ENCODE measurements at regions not wholly inside any gene's neighbourhood (a gene's known extent, or its start where the extent isn't known, plus 50 kb on each side); places are given as distances from the start of the nearest gene placed in this dataset.
A peak's percentile ranks its signal among the peaks of the same experiment; 100 is the strongest.

DNA sequence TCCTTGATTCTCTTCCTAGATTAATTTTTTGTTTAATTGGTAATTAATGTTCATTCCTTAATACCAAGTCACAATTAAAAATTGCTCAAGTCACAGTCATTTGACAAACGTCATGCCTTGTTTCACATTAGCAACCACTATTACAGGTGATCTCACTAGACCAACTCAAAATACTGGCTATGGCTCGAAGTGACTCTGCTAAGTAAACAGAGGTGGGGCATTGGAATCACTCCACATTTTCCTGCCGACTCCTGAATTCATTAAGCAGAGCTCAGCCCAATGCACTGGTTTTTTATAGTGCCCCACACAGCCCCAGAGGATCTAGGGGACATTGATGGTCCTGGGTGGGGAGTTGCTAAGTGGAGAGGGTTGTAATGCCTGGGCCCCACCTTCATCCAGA, 201.2 kb upstream of the NSMCE3 start:
- DNase-seq: no peak
- peak in 1 of 2 donors; percentile 34 for ATAC-seq
- intact Hi-C loops (cut with DNase I): loop anchor here in 1 of 2 donors (10.0 kb wide), 1 partner anchor 94 kb away; no protein-coding TSS in a partner anchor

DNA sequence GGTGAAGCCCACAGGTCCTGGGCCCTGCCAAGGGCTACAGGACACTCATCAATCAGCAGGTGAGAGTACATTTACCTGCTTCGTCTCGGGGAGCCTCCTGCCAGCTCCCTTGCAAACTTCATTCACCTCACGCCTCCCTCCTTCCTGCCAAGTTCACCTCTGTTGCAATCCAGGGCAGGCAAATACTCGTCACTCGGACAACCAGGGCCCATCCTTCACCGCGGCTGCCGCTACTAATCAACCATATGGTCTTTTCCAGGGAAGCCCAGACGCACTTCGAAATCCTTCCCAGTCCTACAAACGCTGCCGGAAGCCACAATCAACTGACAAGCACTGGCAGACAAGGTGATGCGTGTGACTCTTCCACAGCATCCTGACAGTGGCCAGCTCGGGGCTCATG, 200.7 kb upstream of the NSMCE3 start:
- intact Hi-C loops (cut with DNase I): loop anchor here in 1 of 2 donors (10.0 kb wide), 1 partner anchor 94 kb away; no protein-coding TSS in a partner anchor
- DNase-seq (no peak), ATAC-seq (peak; percentile 34 to 84)

DNA sequence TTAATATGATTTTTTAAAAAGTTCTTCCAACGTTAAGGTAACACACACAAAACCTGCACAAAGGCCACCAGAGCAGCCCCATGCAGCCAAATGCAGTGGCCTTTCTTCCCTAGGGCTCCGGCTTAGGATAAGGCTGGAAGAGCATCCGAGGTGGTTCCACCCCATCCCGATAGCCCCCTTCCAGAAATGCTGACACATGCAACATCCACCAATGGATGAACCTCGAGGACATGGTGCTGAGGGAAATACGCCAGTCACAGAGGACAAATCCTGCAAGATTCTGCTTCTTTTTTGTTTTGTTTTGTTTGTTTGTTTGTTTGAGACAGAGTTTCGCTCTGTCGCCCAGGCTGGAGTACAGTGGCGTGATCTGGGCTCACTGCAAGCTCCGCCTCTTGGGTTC, 199.3 kb upstream of the NSMCE3 start:
- no peak for DNase-seq
- intact Hi-C loops (cut with DNase I): no loop called here
- ATAC-seq: no peak

DNA sequence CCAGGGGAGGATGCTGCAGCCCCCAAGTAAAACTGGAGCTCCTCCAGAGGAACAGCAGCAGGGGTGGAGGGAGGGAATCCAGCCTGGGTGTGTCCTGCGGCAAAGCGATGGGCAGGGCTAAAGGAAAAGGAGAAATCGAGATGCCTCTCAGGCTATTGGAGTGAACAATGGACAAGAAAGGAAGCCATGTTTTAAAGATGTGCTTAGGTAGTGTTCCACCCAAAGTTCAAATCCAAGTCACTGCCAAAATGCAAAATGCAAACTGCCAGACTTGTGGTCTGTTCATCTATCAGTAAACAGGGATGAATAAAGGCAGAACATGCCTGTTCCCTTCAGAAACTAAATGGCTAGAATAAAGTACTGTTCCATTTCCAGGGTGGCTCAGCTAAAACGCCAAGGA, 197.5 kb upstream of the NSMCE3 start:
- ATAC-seq (no peak), DNase-seq (no peak)
- intact Hi-C loops (cut with DNase I): no loop called here

DNA sequence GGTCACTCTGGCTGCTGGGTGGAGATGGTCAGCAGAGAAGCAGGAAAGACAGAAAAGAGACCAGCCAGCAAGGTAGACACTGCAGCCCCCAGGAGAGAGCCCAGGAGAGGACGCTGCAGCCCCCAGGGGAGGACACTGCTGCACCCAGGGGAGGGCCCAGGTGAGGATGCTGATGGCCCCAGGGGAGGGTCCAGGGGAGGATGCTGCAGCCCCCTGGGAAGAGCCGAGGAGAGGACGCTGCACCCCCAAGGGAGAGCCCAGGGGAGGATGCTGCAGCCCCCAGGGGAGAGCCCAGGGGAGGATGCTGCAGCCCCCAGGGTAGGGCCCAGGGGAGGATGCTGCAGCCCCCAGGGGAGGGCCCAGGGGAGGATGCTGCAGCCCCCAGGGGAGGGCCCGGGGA, 196.7 kb upstream of the NSMCE3 start:
- intact Hi-C loops (cut with DNase I): no loop called here
- DNase-seq (no peak), ATAC-seq (no peak)

DNA sequence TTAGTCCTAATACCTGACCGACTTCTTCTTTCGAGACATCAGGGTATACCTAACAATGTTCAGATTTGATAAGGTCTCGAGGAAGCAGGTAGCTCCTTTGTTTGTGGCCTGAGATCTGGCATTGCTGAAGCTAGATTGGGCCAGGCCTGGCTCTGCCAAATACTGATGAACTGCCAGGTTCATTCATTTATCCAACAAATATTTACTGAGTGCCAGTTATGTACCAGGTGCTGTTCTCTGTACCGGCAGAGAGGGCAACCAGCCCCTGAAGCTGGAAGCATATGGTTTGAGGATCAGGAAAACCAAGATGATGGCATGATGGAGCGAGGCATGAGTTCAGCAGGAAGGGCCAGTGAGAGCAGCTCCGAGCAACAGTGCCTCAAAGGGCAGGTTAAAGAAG, 196.2 kb upstream of the NSMCE3 start:
- DNase-seq (no peak), ATAC-seq (no peak)
- intact Hi-C loops (cut with DNase I): no loop called here

DNA sequence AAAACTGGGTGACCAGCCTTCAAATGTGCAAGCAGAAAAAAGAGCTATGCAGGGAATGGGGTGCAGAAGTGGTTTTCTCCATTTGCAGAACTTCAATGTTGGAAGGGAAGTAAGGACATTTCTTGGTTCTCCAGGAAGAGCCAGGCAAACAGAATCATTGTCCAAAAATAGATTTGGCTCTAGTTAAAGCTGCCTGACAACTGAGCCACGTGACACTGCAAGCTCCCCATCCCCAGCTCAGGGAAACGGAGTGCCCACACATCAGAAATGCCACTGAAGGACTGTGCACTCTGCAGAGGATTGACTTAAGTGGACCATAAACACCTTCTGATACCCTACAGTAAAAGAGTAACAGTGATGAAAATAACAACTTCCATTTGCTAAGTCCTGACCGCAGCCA, 195.6 kb upstream of the NSMCE3 start:
- DNase-seq: no peak
- ATAC-seq: peak; percentile 73 to 88
- intact Hi-C loops (cut with DNase I): no loop called here

DNA sequence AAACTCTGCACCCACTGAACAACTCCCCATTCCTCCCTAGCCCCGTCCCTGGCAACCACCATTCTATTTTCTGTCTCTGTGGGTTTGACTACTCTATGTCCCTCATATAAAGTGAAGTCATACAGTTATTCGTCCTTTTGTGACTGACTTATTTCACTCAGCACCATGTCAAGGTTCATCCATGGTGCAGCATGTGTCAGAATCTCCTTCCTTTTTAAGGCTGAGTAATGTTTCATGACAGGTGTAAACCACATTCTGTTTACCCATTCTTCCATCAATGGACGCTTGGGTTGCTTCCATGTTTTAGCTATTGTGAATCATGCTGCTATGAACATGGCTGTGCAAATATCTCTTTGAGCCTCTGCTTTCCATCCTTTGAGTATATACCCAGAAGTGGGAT, 192.3 kb upstream of the NSMCE3 start:
- no peak for ATAC-seq
- DNase-seq: no peak
- intact Hi-C loops (cut with DNase I): no loop called here

DNA sequence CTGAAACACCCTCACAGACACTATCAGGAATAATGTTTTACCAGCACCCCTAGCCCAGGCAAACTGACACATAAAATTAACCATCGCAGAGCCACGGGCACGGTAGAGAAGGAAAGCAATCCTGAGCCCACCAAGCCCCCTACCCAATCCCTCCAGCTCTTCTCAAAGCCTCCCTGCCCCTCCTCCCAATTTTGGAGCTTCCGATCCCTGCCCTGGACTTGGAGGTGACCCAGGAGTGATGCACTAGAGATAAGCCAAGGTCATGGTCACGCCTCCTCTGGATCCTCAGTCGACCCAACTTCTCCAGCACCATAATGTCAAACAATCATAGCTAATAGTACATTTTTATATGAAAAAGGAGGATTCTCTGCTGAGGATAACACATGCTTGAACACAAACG, 188.7 kb upstream of the NSMCE3 start:
- intact Hi-C loops (cut with DNase I): no loop called here
- no peak for DNase-seq
- ATAC-seq: peak in 1 of 2 donors; percentile 10

DNA sequence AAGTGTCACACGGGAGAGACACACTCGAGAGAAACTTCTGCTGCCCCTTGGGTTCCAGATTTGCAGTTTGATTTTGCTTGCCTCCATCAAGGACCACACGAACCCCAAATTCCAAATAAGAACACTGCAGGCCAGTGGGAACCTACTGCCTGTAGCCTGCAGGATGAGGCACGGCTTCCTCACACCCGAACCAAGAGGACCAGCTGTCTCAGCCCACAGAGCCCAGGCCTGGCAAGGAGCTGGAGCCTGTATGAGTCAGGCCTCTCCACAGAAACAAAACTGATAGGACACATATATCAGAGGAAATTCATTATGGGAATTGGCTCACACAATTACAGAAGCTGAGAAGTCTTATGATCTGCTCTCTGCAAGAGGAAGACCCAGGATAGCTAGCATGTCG, 188.1 kb upstream of the NSMCE3 start:
- ATAC-seq (peak in 1 of 2 donors; percentile 91), DNase-seq (no peak)
- intact Hi-C loops (cut with DNase I): no loop called here

DNA sequence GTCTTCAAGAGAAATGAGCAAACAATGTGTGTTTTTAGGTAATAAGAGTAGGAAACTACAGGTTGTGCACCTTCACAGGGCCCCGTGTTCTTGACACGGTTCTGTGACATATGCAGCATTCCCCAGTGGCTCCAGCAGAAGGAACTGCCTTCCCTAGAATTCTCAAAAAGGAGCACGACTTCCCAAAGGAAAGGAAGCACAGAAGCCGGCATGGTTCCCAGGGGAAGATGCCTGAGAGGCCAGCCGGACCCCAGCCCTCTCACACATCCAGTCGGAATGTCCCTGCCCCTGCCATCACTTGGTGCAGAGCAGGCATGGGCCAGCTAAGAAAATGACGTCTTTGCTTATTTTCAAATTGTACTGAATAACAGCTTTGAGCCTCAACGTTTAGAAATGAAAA, 187.3 kb upstream of the NSMCE3 start:
- intact Hi-C loops (cut with DNase I): no loop called here
- DNase-seq (no peak), ATAC-seq (no peak)

DNA sequence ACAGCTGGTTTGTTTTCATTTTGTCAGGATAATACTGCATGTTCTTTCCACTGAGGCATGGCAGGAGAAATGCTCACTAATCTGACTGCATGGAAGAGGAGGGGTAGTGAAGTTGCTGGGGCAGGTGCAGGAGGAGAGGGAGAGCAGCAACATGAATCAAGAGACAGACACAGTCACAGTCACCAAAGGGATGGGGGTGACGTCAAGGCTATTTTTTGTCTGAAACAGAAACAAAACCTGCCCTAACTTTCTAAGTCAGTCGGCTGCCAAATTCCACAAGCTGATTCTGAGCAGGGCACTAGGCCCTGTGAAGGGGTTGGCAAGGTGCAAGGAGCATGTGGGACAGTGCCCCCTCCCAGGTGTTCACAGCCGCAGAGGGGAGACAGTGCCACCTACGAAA, 186.6 kb upstream of the NSMCE3 start:
- no peak for ATAC-seq
- intact Hi-C loops (cut with DNase I): no loop called here
- DNase-seq: no peak

DNA sequence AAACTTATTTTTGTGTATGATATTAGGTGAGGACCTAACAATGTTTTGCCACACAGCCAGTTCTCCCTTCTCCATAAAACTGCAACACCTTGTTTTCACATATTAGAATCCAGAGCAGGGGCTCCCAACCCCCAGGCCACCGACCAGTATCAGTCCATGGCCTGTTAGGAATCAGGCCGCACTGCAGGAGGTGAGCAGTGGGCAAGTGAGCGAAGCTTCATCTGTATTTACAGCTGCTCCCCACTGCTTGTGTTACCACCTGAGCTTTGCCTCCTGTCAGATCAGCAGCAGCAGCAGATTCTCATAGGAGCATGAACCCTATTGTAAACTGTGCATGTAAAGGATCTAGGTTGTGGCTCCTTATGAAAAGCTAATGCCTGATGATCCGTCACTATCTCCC, 185.9 kb upstream of the NSMCE3 start:
- intact Hi-C loops (cut with DNase I): no loop called here
- no peak for ATAC-seq
- no peak for DNase-seq

DNA sequence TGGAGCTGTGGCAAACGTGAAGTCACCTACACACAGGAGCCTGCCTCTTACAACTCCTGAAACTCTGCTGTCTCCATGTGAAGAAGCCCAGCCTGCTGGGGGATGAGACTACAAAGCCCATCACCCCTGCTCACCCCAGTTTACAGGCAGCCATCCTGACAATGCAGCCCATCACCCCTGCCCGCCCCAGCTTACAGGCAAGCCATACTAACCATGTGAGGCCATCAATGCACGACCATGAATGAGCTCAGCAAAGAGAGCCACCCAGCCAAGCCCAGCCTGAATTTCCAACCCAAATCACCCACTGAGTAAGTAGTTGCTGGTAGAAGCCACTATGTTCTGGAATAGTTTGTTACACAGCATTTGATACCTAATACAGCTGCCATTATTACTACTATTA, 185.4 kb upstream of the NSMCE3 start:
- ATAC-seq: no peak
- intact Hi-C loops (cut with DNase I): no loop called here
- no peak for DNase-seq

DNA sequence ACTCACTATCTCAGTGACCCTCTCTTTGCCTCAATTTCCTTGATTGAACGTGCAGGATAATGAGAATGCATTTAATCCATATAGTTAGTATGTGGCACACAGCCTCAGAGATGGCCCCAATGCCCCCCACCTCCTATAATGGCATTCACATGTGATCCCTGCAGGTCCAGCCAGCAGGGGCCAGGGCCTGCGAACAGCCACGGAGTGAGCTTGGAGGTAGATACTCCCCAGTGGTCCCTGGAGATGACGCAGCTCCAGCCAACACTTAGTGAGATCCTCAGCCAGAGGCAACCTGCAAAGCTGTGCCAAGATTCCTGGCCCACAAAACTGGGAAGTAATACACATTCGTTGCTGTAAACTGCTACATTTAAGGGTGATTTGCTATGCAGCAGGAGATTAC, 184.9 kb upstream of the NSMCE3 start:
- ATAC-seq (no peak), DNase-seq (no peak)
- intact Hi-C loops (cut with DNase I): loop anchor here in 1 of 2 donors (5.0 kb wide), 1 partner anchor 118 kb away; a partner anchor contains a TSS

DNA sequence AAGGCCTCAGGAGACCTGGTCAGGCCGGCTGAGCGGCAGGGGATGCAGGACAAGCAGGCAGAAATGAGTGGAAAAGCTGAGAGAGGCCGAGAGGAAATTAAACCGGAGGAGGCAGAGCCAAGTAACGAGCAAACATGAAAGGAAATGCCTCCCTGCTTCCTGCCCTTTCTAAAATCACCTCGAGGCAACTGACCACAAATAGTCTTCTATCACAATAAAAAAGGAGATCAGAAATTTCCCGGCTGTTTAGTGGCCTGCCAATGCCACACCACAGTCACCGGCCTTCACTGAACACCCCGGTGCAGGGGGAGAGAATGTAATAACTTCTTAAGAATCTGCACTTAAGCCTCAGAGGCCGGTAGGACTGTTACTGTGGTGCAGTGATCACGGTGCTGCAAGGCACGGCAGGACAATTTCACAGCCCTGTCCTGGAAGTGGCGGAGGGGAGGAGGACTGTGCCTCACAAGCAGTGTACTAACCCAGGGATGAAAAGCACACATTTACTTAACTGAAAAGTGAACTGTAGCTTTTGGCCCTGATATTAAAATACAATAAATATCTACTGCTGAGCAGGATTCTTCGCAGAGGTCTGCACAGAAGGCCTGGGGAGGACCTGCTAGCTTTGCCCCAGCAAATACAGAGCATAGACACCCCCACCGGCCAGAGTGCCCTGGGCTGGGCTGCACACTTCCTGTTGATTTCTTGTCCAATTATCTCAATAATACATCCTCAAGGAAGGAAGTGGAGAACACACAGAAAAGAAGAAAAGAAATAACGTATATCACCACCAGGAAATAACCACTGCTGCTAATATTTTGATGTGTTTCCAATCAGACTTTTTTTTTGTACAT, 183.5 kb upstream of the NSMCE3 start:
- ATAC-seq: no peak
- no peak for DNase-seq
- intact Hi-C loops (cut with DNase I): loop anchor here in 1 of 2 donors (5.0 kb wide), 1 partner anchor 119 kb away; a partner anchor contains a TSS

DNA sequence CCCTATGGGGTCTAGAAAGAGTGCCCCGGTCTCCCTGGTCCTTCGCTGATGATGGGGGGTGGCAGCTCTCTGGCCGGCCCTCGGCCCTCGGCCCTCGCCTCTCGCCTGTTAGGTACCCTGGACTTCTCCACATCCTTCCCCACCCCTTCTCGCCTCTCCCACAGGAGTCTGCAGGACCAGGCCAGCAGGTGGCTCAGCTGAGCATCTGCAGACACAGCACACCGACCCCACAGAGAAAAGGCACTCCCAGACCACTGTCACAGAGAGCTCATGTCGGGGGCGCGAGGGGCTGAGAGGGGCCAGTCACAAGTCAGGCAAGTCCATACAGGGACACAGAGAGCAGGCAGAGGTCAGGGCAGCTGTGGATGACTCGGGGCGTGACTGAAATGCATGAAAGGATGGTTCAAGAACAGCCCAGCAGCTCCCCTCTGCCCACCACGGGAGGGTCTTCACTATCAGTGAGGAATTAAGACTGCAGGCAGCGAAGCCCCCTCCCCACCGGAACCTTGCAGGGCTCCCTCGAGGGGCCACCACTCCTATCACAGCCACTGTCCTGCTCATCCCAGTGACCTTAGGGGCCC, 181.7 kb upstream of the NSMCE3 start:
- intact Hi-C loops (cut with DNase I): loop anchor here in 1 of 2 donors (5.0 kb wide), 1 partner anchor 121 kb away; a partner anchor contains a TSS
- ATAC-seq (peak; percentile 69 to 71), DNase-seq (peak; percentile 31)

DNA sequence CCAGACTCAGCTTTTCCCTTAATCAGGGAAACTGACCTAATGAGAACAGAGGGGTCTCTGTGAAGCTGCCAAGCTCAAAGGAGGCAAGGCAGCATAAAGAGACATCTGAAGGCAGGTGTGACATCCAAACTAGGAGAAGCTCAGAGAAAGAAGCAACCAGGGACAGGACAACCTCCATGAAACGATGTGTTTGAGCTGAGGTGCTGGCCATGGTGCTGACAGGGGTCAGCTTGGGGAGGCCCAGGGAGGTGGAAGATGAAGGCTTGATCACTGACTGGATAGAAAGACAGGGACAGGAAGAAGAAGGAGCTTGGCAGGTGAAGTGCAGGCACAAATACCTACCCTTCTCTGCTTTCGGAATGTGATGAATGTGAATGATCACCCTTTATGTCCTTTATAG, 179.5 kb upstream of the NSMCE3 start:
- ATAC-seq (no peak), DNase-seq (no peak)
- intact Hi-C loops (cut with DNase I): no loop called here

DNA sequence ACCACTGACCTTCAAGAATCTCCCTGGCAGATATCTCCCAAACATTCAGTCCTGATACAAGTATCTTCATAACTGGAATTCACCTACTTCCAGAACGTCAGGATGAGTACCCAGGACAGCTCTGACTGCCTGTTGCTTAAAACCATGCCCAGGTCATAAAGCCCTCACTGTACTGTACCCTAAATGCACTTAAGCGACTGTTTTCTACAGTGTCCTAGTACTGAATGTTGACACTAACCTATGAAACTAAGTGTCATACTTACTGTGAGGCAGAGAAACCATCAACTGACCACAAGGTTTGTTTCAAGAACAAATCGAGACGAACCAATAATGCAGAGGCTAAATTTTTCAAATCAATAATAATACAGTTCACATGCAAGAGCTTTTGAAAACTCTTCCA, 178.7 kb upstream of the NSMCE3 start:
- DNase-seq (no peak), ATAC-seq (no peak)
- intact Hi-C loops (cut with DNase I): no loop called here

DNA sequence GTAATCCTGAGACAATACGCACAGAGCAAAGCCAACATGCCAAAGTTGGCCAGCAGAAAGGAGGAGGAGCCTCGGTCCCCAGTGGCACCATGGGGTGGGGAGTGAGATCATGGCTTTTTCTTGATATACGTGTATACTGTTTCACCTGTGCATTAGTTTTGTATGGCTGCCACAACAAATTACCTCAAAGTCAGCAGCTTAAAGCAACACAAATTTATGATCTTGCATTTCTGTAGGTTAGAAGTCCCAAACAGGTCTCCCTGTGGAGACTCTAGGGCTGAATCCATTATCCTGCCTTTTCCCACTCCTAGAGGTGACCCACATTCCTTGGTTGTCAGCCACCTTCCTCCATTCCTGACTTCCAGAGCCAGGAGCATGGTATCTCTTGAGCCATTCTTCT, 176.9 kb upstream of the NSMCE3 start:
- intact Hi-C loops (cut with DNase I): no loop called here
- DNase-seq (no peak), ATAC-seq (no peak)

DNA sequence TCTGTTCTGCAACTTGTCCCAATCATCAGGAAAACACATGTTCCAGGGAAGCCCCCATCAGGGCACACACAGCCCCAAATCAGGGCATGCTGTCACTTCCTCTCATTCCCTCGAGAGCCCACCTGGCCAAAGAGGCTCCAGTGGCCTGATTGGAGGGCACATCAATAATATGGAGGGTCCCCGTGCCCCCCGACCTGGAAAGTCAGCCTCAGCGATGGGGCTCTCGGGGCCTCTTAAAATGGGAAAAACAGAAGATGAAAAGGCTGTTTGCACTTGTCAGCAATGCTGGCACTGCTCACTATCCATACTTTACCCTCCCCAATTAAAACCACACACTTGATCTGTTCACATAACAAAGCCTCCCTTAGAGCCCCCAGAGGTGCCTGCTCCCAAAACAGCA, 172.9 kb upstream of the NSMCE3 start:
- no peak for ATAC-seq
- no peak for DNase-seq
- intact Hi-C loops (cut with DNase I): no loop called here

Data from left cardiac atrium (tissue), 4 donors.